HepG2 (cell line): ENCODE measurements at regions not wholly inside any gene's neighbourhood (a gene's known extent, or its start where the extent isn't known, plus 50 kb on each side); places are given as distances from the start of the nearest gene placed in this dataset.

Experiments used
- ATAC-seq: fragments of 200-7000 bp; cut with Tn5 transposase; 3 replicates; pipeline ENCODE4 v1.9.1; 2020; ENCODE audit warnings: mild to moderate bottlenecking, moderate library complexity
- BruUV-seq: library from RNA; stranded (reverse); fragments of 400-500 nt; replicated peaks from 2 replicates; lab custom pipeline; 2021; lab: Mats Ljungman, UMichigan
- CTCF ChIA-PET: fragments of 300-600 bp; formaldehyde crosslinking; extraction: SDS; loops from one replicate; lab custom pipeline; 2021; ENCODE audit warnings: low total read pairs, inconsistent platforms, low intra/inter-chr PET ratio; lab: Yijun Ruan, JAX
- POLR2A ChIA-PET: fragments of 350-600 bp; sonication (Branson Sonifier 250); formaldehyde crosslinking; loops from one replicate; lab custom pipeline; 2020; ENCODE audit warnings: antibody characterized with exemption, inconsistent platforms; lab: Yijun Ruan, JAX
- DNase-seq: peaks from one replicate; pipeline ENCODE4 v3.0.0-alpha.2; 2015; ENCODE audit warnings: low spot score
- FAIRE-seq: peaks from 3 replicates; lab custom pipeline; 2011; peaks lifted over from hg19 to GRCh38; lab: Jason Lieb, UNC
- H2AFZ ChIP-seq: one replicate; pipeline ENCODE4 v1.6.1; 2011; ENCODE audit warnings: low read length, inconsistent platforms
- H3K27ac ChIP-seq: fragments of 300-600 bp; 3 replicates; pipeline ENCODE4 v1.8.0; 2011; ENCODE audit warnings: mixed run types, mild to moderate bottlenecking, mixed read lengths, low read length, inconsistent platforms; ENCODE audit not compliant: insufficient read depth; ENCODE audit errors: extremely low read length
- H3K27me3 ChIP-seq, 2 experiments: fragments of 200-600 bp in 1 of 2; 2 replicates in 1 of 2; 3 replicates in 1 of 2; pipeline versions ENCODE4 v1.6.0 to v1.8.0; 2011; ENCODE audit warnings: low read length in 2 of 2, mild to moderate bottlenecking in 2 of 2, moderate library complexity in 2 of 2, inconsistent platforms in 1 of 2; ENCODE audit not compliant: insufficient read depth in 2 of 2, control insufficient read depth in 1 of 2
- H3K36me3 ChIP-seq, 2 experiments: fragments of 200-600 bp in 1 of 2; replicated peaks in 1 of 2; 2 replicates in 1 of 2; 3 replicates in 1 of 2; pipeline versions ENCODE4 v1.5.1 to v1.8.0; 2011; ENCODE audit warnings: low read length in 2 of 2, inconsistent platforms in 1 of 2; ENCODE audit not compliant: insufficient read depth in 2 of 2, control insufficient read depth in 1 of 2
- H3K4me1 ChIP-seq: 2 replicates; pipeline ENCODE4 v1.5.1; 2012; ENCODE audit warnings: low read length, inconsistent platforms; ENCODE audit not compliant: insufficient read depth
- H3K4me2 ChIP-seq: 2 replicates; pipeline ENCODE4 v1.6.0; 2011; ENCODE audit warnings: low read depth, low read length, inconsistent platforms
- H3K4me3 ChIP-seq, 3 experiments: fragments of 200-600 bp in 1 of 3; sonication (generic), shearing (Covaris generic) in 1 of 3; replicated peaks in 1 of 3; 2 replicates each; pipeline ENCODE4 v1.5.1; 2011 to 2016; ENCODE audit warnings: low read length in 3 of 3, inconsistent platforms in 2 of 3, low read depth in 2 of 3, mild to moderate bottlenecking in 2 of 3, control low read depth in 1 of 3, mixed read lengths in 1 of 3; ENCODE audit not compliant: insufficient read depth in 1 of 3
- H3K79me2 ChIP-seq: one replicate; pipeline ENCODE4 v1.6.1; 2011; ENCODE audit warnings: low read length, inconsistent platforms; ENCODE audit not compliant: insufficient read depth
- H3K9ac ChIP-seq: 2 replicates; pipeline ENCODE4 v1.6.0; 2011; ENCODE audit warnings: mild to moderate bottlenecking, low read depth, low read length, inconsistent platforms; ENCODE audit not compliant: insufficient read depth
- H3K9me3 ChIP-seq: 2 replicates; pipeline ENCODE4 v1.5.1; 2012; ENCODE audit warnings: mild to moderate bottlenecking, low read length
- H4K20me1 ChIP-seq: 2 replicates; pipeline ENCODE4 v1.6.0; 2011; ENCODE audit warnings: inconsistent platforms, mild to moderate bottlenecking, low read length, moderate library complexity; ENCODE audit not compliant: insufficient read depth
- CREB1 ChIP-seq, 2 experiments: fragments of 450-650 bp in 1 of 2; IDR thresholded peaks; 2 replicates each; pipeline ENCODE4 v1.6.1; 2016 to 2017; ENCODE audit warnings: control low read depth in 1 of 2, mild to moderate bottlenecking in 1 of 2, missing compliant biosample characterization in 1 of 2, missing genetic modification characterization in 1 of 2
- GPN1 ChIP-seq: sonication (generic); formaldehyde crosslinking; IDR thresholded peaks from 2 replicates; pipeline ENCODE4 v1.5.1; 2020; ENCODE audit warnings: missing genetic modification reagents, borderline replicate concordance
- HDAC6 ChIP-seq: fragments of 200-600 bp; sonication (generic); IDR thresholded peaks from 2 replicates; pipeline ENCODE4 v1.7.0; 2017; ENCODE audit warnings: mild to moderate bottlenecking, antibody characterized with exemption, low read length, low read depth
- HOXA7 ChIP-seq: sonication (generic); formaldehyde crosslinking; IDR thresholded peaks from 2 replicates; pipeline ENCODE4 v1.8.1; 2022; ENCODE audit warnings: mild to moderate bottlenecking, missing genetic modification reagents, moderate library complexity
- NCOA5 ChIP-seq: sonication (generic); formaldehyde crosslinking; IDR thresholded peaks from 2 replicates; pipeline ENCODE4 v1.4.0; 2020; ENCODE audit warnings: missing genetic modification reagents
- NPAS2 ChIP-seq: sonication (generic); formaldehyde crosslinking; IDR thresholded peaks from 2 replicates; pipeline ENCODE4 v1.8.0; 2022; ENCODE audit warnings: mild to moderate bottlenecking, missing genetic modification reagents, borderline replicate concordance
- RFXAP ChIP-seq: sonication (generic); formaldehyde crosslinking; IDR thresholded peaks from 2 replicates; pipeline ENCODE4 v1.4.0; 2020; ENCODE audit warnings: missing genetic modification reagents, borderline replicate concordance
- RNF2 ChIP-seq: fragments of 450-650 bp; conservative IDR thresholded peaks from 2 replicates; pipeline ENCODE4 v1.6.1; 2016; ENCODE audit warnings: low read depth
- ZNF143 ChIP-seq: sonication (generic); formaldehyde crosslinking; IDR thresholded peaks from 2 replicates; pipeline ENCODE4 v1.4.0; 2020; ENCODE audit warnings: missing genetic modification reagents
- ZNF674 ChIP-seq: sonication (generic); formaldehyde crosslinking; IDR thresholded peaks from 2 replicates; pipeline ENCODE4 v1.5.0; 2020; ENCODE audit warnings: low read depth, mild to moderate bottlenecking, missing genetic modification reagents
- ZNF761 ChIP-seq: sonication (generic); formaldehyde crosslinking; conservative IDR thresholded peaks from 2 replicates; pipeline ENCODE4 v1.4.0; 2020; ENCODE audit warnings: mild to moderate bottlenecking, missing genetic modification reagents
- ZNF788 ChIP-seq: sonication (generic); formaldehyde crosslinking; IDR thresholded peaks from 2 replicates; pipeline ENCODE4 v1.5.0; 2020; ENCODE audit warnings: mild to moderate bottlenecking, missing genetic modification reagents, borderline replicate concordance
- WGBS: methylation state at CpG from one replicate; pipeline ENCODE4 v1.1.6; 2017; ENCODE audit warnings: low lambda C conversion rate; 5-methylcytosine and 5-hydroxymethylcytosine counted together
- in situ Hi-C: cut with HindIII; loops from 2 replicates; pipeline ENCODE4 v1.10.0; 2017; ENCODE audit warnings: low pct_unique_long_range_greater_than_20kb; ENCODE audit not compliant: extremely low pct_ligation_motif_present
- intact Hi-C: fragments of 100-400 bp; cut with micrococcal nuclease; formaldehyde crosslinking; loops from one replicate; pipeline ENCODE4 v1.10.0; 2022; ENCODE audit not compliant: unreplicated experiment
- TF ChIP-seq, protein P1 (sequence below): IDR thresholded peaks from 2 replicates; pipeline ENCODE4 v1.4.0; 2020; ENCODE audit warnings: mild to moderate bottlenecking, missing genetic modification reagents

DNA sequence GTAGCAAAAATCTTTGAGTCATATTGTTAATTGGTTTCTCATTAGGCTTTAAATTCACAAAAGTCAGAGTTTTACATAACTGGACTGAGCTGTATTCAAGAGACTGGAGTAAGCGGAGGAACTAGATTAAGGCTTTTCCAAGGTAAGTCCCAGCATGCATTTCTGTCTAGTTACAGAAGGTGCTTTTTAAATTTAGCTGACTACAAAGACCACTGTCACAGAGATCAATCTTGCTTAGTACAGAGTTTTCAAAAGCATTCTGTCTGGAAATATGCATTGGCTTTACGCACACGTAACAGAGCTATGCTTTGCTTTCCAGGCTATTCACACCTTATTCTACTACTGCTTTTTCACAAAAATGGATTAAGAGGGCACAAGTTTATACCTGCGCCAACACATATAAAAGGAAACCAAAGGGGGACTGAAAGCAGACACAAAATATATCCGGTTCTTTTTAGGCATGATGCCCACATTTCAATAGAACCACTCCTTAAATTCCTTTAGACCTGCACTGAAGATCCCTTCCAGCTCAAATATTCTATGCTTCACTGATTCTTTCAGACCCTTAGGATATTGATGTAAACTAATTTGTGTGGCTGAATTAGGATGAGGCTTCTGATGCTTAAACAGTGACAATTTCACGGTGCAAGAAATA, 560.7 kb upstream of the CRIM1 start (continued):
- TF ChIP-seq, protein P1, sequence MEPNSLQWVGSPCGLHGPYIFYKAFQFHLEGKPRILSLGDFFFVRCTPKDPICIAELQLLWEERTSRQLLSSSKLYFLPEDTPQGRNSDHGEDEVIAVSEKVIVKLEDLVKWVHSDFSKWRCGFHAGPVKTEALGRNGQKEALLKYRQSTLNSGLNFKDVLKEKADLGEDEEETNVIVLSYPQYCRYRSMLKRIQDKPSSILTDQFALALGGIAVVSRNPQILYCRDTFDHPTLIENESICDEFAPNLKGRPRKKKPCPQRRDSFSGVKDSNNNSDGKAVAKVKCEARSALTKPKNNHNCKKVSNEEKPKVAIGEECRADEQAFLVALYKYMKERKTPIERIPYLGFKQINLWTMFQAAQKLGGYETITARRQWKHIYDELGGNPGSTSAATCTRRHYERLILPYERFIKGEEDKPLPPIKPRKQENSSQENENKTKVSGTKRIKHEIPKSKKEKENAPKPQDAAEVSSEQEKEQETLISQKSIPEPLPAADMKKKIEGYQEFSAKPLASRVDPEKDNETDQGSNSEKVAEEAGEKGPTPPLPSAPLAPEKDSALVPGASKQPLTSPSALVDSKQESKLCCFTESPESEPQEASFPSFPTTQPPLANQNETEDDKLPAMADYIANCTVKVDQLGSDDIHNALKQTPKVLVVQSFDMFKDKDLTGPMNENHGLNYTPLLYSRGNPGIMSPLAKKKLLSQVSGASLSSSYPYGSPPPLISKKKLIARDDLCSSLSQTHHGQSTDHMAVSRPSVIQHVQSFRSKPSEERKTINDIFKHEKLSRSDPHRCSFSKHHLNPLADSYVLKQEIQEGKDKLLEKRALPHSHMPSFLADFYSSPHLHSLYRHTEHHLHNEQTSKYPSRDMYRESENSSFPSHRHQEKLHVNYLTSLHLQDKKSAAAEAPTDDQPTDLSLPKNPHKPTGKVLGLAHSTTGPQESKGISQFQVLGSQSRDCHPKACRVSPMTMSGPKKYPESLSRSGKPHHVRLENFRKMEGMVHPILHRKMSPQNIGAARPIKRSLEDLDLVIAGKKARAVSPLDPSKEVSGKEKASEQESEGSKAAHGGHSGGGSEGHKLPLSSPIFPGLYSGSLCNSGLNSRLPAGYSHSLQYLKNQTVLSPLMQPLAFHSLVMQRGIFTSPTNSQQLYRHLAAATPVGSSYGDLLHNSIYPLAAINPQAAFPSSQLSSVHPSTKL (CRISPR knock-in tag): no peak
- no peak for TF ChIP-seq ZNF788 (CRISPR knock-in tag)
- TF ChIP-seq ZNF143 (CRISPR knock-in tag): no peak
- TF ChIP-seq HOXA7 (CRISPR knock-in tag): no peak
- TF ChIP-seq CREB1 (IDR thresholded peaks at IDR 0.05): no peak
- TF ChIP-seq CREB1 (CRISPR knock-in tag; IDR thresholded peaks at IDR 0.05): no peak
- no peak for TF ChIP-seq RNF2
- TF ChIP-seq ZNF761 (CRISPR knock-in tag): no peak
- TF ChIP-seq GPN1 (CRISPR knock-in tag): no peak
- no peak for TF ChIP-seq RFXAP
- TF ChIP-seq NPAS2 (CRISPR knock-in tag): no peak

DNA sequence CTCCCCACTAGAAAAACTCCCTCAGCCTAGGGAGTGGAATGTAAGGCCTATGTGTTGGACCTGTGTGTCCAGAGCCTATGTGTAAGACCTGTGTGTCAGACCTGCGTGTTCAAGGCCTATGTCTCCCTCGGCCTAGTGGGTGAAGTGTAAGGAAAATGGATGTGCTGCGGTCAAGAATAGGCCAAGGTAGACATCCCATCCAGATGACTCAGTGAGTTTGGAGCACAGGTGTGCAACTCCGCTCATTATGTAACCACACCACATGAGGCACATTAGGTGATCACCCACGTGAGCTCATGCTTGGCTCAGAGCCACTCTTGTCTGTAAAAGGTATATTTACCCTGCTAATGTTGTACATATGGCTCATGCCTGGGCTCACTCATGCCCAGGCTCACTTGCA, 565.3 kb upstream of the CRIM1 start:
- Histone ChIP-seq H3K9me3 (peaks cover 47% of the 10 kb centered on the region), H3K27me3 (no peaks in the 10 kb centered on the region), H3K4me1 (no peaks in the 10 kb centered on the region), H4K20me1 (no peaks in the 10 kb centered on the region), H3K36me3 (no peaks in the 10 kb centered on the region), H3K4me3 (no peak overlapping the region), H3K27ac (no peak overlapping the region), H2AFZ (no peak overlapping the region), H3K4me2 (no peak overlapping the region), H3K79me2 (no peaks in the 10 kb centered on the region), H3K9ac (no peak overlapping the region)
- no peak for TF ChIP-seq HDAC6
- TF ChIP-seq ZNF674 (CRISPR knock-in tag): no peak
- TF ChIP-seq NCOA5 (CRISPR knock-in tag): no peak
- DNase-seq: no peak
- in situ Hi-C loops: no loop called here
- ChIA-PET POLR2A (no interaction called here), CTCF (no interaction called here)
- intact Hi-C loops: no loop called here
- 12% methylated on average over 5 of the region's 5 CpGs for WGBS
- no peak for ATAC-seq
- no peak for FAIRE-seq
- BruUV-seq: no TSS peak
